OCI-LY1 (cell line): ENCODE measurements at regions not wholly inside any gene's neighbourhood (a gene's known extent, or its start where the extent isn't known, plus 50 kb on each side); places are given as distances from the start of the nearest gene placed in this dataset.

Experiments
- H2AFZ ChIP-seq: fragments of 200-600 bp; sonication (generic), shearing (Covaris generic); 2 replicates; pipeline ENCODE4 v1.6.0; 2014; ENCODE audit warnings: antibody characterized with exemption, mild to moderate bottlenecking, low read length
- H3F3A ChIP-seq: fragments of 200-600 bp; sonication (generic), shearing (Covaris generic); 2 replicates; pipeline ENCODE4 v1.6.0; 2014; ENCODE audit warnings: mild to moderate bottlenecking, antibody characterized with exemption, low read length, moderate library complexity; ENCODE audit not compliant: insufficient read depth
- H3K27ac ChIP-seq: fragments of 200-600 bp; sonication (generic); 2 replicates; pipeline ENCODE4 v1.5.1; 2014; ENCODE audit warnings: low read length, mixed run types, mild to moderate bottlenecking, low read depth; ENCODE audit not compliant: poor library complexity, severe bottlenecking
- H3K27me3 ChIP-seq: fragments of 200-600 bp; sonication (generic); 2 replicates; pipeline ENCODE4 v1.6.0; 2014; ENCODE audit warnings: antibody characterized with exemption, mild to moderate bottlenecking, low read length, moderate library complexity; ENCODE audit not compliant: insufficient read depth
- H3K36me3 ChIP-seq: fragments of 200-600 bp; sonication (generic); 2 replicates; pipeline ENCODE4 v1.6.1; 2014; ENCODE audit warnings: mild to moderate bottlenecking, antibody characterized with exemption, low read length, moderate library complexity, mixed read lengths; ENCODE audit not compliant: insufficient read depth
- H3K4me1 ChIP-seq: fragments of 200-600 bp; sonication (generic); 2 replicates; pipeline ENCODE4 v1.5.1; 2014; ENCODE audit warnings: mild to moderate bottlenecking, low read length, moderate library complexity; ENCODE audit not compliant: insufficient read depth, severe bottlenecking
- H3K4me2 ChIP-seq: fragments of 200-600 bp; sonication (generic), shearing (Covaris generic); 2 replicates; pipeline ENCODE4 v1.6.1; 2014; ENCODE audit warnings: low read length
- H3K4me3 ChIP-seq: fragments of 200-600 bp; sonication (generic); 2 replicates; pipeline ENCODE4 v1.5.1; 2014; ENCODE audit warnings: low read length, low read depth, mild to moderate bottlenecking, mixed read lengths; ENCODE audit not compliant: poor library complexity, severe bottlenecking
- H3K79me2 ChIP-seq: fragments of 200-600 bp; shearing (Covaris generic); 2 replicates; pipeline ENCODE4 v1.6.1; 2016; ENCODE audit warnings: mixed run types, low read length, mixed read lengths; ENCODE audit not compliant: insufficient read depth
- H3K9ac ChIP-seq: fragments of 200-600 bp; sonication (generic), shearing (Covaris generic); 2 replicates; pipeline ENCODE4 v1.6.1; 2014; ENCODE audit warnings: mild to moderate bottlenecking, low read length, mixed read lengths
- H3K9me2 ChIP-seq: fragments of 200-600 bp; sonication (generic), shearing (Covaris generic); 2 replicates; pipeline ENCODE4 v1.6.1; 2014; ENCODE audit warnings: low read depth, mild to moderate bottlenecking, low read length, mixed read lengths
- H3K9me3 ChIP-seq: fragments of 200-600 bp; shearing (Covaris generic); 2 replicates; pipeline ENCODE4 v1.6.1; 2014; ENCODE audit warnings: low read length, mixed read lengths
- H4K20me1 ChIP-seq: fragments of 200-600 bp; sonication (generic), shearing (Covaris generic); 2 replicates; pipeline ENCODE4 v1.6.0; 2016; ENCODE audit warnings: mild to moderate bottlenecking, low read length; ENCODE audit not compliant: insufficient read depth
- CTCF ChIP-seq: fragments of 200-600 bp; sonication (generic), shearing (Covaris generic); IDR thresholded peaks from 2 replicates; pipeline ENCODE4 v1.5.1; 2017; ENCODE audit warnings: mild to moderate bottlenecking, antibody characterized with exemption, low read length, moderate library complexity, mixed read lengths
- EZH2 ChIP-seq: fragments of 200-600 bp; sonication (generic), shearing (Covaris generic); IDR thresholded peaks from 2 replicates; pipeline ENCODE4 v1.8.0; 2017; ENCODE audit warnings: borderline replicate concordance, mixed run types, mild to moderate bottlenecking, antibody characterized with exemption, low read length, moderate library complexity, mixed read lengths

- H3K9ac ChIP-seq: no peak overlapping the region
- H3K4me3 ChIP-seq: no peak overlapping the region
- no peaks in the 10 kb centered on the region for H3F3A ChIP-seq
- no peaks in the 10 kb centered on the region for H3K9me2 ChIP-seq
- no peaks in the 10 kb centered on the region for H3K27me3 ChIP-seq
- TF ChIP-seq EZH2: no peak
- TF ChIP-seq CTCF: no peak
- no peaks in the 10 kb centered on the region for H3K79me2 ChIP-seq
- H3K9me3 ChIP-seq: no peaks in the 10 kb centered on the region
- no peaks in the 10 kb centered on the region for H4K20me1 ChIP-seq
- no peaks in the 10 kb centered on the region for H3K4me1 ChIP-seq
- H3K36me3 ChIP-seq: no peaks in the 10 kb centered on the region
- H3K4me2 ChIP-seq: no peak overlapping the region
- H2AFZ ChIP-seq: no peak overlapping the region
- H3K27ac ChIP-seq: no peak overlapping the region
Observed at GRCh38 chr3:40768536-40768935, 243.8 kb downstream of the ZNF621 start.

GRCh38 chr3:40770061-40770460 lies 245.3 kb downstream of the ZNF621 start:
- Histone ChIP-seq H3K4me1 (no peaks in the 10 kb centered on the region), H3F3A (no peaks in the 10 kb centered on the region), H3K9me2 (no peaks in the 10 kb centered on the region), H3K9me3 (no peaks in the 10 kb centered on the region), H4K20me1 (no peaks in the 10 kb centered on the region), H3K4me3 (no peak overlapping the region), H3K27me3 (no peaks in the 10 kb centered on the region), H3K36me3 (no peaks in the 10 kb centered on the region), H3K9ac (no peak overlapping the region), H2AFZ (no peak overlapping the region), H3K4me2 (no peak overlapping the region), H3K27ac (no peak overlapping the region), H3K79me2 (no peaks in the 10 kb centered on the region)
- TF ChIP-seq EZH2 (no peak), CTCF (no peak)

- no peak for TF ChIP-seq CTCF
- no peak for TF ChIP-seq EZH2
- Histone ChIP-seq H2AFZ (no peak overlapping the region), H3K4me1 (no peaks in the 10 kb centered on the region), H3K36me3 (no peaks in the 10 kb centered on the region), H3K9me2 (no peaks in the 10 kb centered on the region), H3K79me2 (no peaks in the 10 kb centered on the region), H3K27me3 (no peaks in the 10 kb centered on the region), H3K27ac (no peak overlapping the region), H3K4me3 (no peak overlapping the region), H3K9ac (no peak overlapping the region), H4K20me1 (no peaks in the 10 kb centered on the region), H3K9me3 (no peaks in the 10 kb centered on the region), H3K4me2 (no peak overlapping the region), H3F3A (no peaks in the 10 kb centered on the region)
Observed at GRCh38 chr3:40771112-40771511, 246.4 kb downstream of the ZNF621 start.
